T1000 (cell line): ENCODE measurements at regions not wholly inside any gene's neighbourhood (a gene's known extent, or its start where the extent isn't known, plus 50 kb on each side); places are given as distances from the start of the nearest gene placed in this dataset.
"Not testable (repeated sequence)": the region's sequence is repeated elsewhere in the genome, so short reads cannot be mapped to it uniquely, and the experiment has no call there.

Experiments used
- DNase-seq: peaks from one replicate; lab custom pipeline; 2025; ENCODE audit warnings: mixed read lengths; lab: John Stamatoyannopoulos, UW

DNA sequence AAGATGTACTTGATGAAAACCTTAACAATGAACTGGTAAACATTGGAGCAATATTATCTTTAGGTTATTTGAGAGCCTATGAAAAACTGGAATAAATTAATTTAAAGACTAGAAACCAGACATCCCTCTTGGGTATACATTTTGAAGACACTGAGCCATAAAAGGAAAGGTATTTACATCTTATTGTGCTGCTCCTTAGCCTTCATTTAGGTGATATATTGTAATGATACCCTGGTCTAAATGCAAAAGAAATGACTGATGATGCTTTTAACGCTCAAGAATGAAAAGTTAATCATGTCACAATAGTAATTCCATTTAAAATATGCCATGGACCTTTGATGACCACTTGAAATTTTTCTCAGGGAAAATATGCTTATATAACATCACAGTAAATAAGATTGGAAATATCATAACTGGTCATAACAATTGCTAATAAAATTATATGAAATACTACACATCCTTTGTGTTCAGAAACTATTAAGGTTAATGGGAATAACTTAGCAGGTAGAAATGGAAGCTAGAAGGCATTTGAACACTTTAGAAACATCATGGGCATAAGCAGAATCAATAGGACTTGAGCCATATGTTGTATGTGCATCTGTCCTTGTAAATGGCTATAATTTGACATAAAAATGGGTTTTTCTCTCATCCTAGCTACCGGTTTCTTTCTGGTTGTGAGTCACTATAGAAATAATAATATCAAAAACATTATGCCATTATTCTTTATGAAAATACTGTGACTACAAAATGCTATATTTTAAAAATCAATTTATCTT is 979.7 kb downstream of the RAPGEF2 start:
- no peak for DNase-seq

DNA sequence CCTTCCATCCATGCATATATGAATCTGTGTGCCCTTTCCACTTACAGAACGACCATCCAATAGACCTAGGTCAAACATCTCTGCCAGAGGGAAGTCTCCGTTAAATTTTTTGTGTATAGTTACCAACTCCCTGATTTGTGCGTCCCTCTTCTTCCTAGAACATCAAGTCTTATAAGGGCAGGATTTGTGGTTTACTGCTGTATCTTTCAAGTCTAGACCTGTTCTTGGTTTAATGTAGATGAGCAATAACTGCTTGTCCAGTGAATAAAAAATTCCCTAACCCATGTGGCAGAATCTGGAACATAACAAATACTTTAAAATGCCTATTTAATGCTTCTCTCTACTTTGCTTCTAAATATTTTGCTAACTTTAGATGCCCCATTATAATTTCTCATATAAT is 988.8 kb downstream of the RAPGEF2 start:
- no peak for DNase-seq

DNA sequence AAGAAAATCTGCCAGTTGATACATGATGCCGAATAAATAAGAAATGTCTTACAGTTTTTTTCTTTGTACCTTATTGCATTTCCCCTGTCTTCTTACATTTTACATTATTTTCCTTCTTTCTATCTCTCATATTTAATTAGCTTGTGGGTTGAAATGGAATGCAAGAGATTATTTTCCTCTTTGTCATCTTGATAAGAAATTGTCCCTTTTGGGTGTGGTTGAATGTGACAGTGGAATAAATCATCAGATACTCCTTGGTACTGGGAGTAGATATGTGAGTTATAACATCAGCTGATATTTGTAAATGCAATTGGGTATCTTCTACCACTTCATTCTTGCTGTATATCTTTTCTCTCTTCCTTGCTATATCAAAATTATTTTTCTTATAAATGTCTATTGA is 997.4 kb downstream of the RAPGEF2 start:
- DNase-seq, result no peak

DNA sequence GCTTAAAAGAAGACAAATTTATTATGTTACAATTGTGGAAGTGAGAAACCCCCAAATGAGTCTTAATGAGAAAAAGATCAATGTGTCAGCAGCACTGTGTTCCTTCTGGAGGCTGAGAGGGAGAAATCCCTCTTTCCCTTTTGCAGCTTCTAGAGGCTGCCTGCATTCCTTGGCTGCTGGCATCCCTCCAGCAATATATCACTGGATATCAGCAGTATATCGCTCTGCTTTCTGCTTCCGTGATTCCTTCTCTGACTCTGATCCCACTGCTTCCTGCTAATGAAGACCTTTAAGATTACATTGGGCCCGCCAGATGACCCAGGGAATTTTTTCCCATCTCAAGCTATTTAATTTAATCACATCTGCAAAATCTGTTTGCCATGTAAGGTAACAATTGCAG is 1008.0 kb downstream of the RAPGEF2 start:
- no peak for DNase-seq

DNA sequence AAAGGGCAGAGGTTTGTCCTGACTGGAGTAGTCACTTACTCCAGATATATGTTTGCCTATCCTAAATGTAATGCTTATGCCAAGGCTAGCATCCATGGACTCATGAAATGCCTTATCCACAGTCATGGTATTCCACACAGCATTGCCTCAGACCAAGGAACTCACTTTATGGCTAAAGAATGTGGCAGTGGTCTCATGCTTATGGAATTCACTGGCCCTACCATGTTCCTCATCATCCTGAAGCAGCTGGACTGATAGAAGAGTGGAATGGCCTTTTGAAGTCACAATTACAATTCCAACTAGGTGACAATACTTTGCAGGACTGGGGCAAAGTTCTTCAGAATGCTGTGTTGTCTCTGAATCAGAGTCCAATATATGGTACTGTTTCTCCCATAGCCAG is 1014.8 kb downstream of the RAPGEF2 start:
- no peak for DNase-seq

DNA sequence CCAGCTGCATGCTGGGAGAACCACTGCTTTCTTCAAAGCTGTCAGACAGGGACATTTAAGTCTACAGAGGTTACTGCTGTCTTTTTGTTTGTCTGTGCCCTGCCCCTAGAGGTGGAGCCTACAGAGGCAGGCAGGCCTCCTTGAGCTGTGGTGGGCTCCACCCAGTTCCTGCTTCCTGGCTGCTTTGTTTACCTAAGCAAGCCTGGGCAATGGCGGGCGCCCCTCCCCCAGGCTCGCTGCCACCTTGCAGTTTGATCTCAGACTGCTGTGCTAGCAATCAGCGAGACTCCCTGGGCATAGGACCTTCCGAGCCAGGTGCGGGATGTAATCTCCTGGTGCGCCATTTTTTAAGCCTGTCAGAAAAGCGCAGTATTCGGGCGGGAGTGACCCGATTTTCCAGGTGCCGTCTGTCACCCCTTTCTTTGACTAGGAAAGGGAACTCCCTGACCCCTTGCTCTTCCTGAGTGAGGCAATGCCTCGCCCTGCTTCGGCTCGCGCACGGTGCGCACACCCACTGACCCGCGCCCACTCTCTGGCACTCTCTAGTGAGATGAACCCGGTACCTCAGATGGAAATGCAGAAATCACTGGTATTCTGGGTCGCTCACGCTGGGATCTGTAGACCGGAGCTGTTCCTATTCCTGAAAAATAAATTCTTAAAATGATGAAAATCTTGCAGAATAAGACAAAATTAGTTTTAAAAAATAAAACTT is 1022.9 kb downstream of the RAPGEF2 start:
- not testable (repeated sequence) for DNase-seq

DNA sequence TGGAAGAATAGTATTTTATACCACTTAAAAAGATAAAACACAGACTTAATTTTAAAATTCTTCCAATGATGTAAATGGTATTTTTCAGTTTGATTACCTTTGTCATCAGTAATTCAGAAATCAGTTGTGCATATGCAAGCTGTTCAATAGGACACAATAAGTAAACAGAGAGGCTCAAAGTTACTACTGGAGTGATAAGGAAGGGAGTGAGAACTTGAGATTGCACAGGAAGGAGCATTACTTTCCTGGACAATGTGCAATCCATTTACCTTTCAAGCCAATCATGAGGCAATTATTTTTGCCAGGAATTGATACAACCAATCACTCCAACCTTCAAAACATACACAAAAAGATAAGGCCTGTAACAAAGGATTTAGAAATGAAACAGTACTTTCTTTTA is 1024.3 kb downstream of the RAPGEF2 start:
- DNase-seq, result no peak

DNA sequence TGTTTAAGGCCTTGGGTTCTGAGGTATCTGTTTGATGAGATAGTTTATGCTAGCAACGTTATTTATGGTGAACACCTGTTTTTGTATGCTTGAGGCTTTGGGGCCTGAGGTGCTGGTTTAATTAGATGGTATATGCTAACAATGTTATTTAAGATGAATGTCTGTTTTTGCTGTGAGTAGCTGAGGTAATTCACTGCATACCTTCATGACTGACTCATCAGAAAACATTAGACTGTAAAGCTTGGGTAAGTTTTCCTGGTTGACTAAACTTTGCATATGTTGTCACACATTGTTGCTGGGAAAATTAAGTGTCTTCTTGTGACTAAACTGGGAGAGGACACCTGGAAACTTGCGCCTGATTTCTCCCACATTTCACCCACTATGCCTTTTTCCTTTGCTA is 1026.6 kb downstream of the RAPGEF2 start:
- no peak for DNase-seq

DNA sequence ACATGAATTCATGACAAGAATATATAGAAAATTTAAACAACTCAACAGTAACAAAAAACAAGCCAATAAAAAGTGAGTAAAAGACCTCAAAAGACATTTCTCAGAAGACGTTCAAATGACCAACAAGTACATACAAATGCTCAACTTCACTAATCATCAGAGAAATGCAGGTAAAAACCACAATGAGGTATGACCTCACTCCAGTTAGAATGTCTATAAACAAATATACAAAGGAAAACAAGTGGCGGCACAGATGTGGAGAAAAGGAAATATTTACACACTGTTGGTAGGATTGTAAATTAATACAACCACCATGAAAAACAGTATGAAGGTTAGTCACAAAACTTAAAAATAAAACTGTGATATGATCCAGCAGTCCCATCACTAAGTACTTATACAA is 1033.1 kb downstream of the RAPGEF2 start:
- no peak for DNase-seq

DNA sequence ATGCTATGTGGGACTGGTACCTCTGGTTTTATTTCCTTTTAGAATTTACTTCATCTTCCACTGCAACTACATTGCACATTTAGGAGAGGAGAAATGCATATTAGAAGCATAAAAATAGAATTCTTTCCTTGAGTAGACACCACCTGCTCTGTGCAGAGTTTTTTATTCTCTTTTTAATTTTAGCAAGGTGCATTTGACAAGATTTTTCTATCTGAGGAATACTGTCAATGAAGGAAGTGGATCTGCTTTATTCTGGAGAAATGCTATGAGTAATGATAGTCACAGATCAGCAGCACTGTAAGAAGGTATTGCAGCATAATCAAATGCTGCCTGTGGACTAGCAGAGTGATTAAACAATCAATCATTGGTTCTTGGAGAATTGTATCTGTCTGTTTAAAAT is 1038.3 kb downstream of the RAPGEF2 start:
- no peak for DNase-seq

DNA sequence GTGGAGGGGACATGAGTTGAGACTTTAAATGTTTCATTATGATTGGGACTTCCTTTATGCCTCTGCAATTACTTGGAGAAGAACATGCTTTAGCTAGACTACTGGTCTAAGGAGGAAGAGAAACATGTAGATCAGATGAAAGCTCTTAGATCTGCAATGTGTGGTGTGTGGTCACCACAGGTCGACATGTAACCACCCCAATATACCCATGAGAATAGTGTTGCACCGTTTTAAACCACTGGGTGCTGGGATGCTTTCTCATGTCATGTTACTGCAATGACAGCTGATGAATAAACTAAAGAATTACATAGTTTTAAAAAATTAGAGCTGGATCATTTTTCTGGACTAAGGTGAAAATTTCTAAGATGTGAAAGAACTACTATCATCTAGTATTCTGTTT is 1039.7 kb downstream of the RAPGEF2 start:
- DNase-seq, result no peak

DNA sequence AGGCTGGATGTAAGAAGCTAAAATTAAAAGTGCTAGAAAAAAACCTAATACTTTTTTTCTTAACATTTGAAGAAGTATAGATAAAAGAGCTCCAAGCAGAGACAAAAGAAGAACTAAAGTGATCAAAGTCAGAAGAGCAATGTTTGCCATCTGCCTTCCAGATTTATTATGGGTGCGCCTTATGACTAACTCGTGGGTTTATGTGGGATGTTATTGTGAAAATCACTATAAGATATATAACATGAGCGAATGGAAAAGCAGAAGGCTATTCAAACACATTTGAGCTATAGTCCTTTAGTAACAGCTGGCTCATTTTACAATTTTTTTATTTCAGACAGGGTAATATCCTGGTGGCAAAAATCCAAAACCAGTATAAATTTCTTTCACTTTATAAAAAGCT is 1040.7 kb downstream of the RAPGEF2 start:
- DNase-seq, result no peak

DNA sequence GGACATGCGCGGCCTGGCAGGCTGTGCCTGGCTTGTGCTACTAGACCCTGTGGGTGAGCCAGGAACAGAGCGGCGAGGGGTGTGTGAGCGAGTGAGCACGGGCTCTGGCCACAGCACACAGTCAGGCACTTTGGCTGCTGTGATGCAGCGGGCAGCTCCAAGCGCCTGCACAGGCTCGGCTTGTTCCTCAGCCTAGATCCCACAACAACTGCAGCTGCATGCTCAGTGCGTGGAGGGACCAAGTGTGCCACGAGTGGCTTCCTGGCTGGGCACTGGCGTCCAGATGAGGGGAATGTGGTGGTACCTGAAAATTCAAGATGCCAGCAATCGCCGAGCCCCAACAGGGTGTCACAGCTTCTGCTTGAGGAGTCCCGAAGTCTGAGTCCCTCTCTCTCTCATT is 1056.6 kb downstream of the RAPGEF2 start:
- no peak for DNase-seq

DNA sequence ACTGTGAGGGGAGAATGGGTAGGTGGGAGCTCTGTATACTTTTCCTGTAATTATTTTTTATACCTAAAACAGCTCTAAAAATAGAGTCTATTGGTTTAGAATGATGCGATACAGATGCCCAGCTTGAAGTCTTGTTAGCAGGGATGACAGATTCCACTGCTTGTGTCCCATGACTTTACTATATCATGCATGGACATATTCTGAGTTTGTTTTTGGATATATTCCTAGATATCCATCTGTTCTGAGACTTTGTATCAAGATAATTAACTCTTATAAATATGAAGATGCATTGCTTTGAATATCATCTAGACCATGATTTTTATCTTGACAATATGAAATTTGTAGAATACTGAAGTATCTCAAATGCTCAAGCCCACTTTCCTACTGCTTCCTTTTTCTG is 1058.1 kb downstream of the RAPGEF2 start:
- DNase-seq, result no peak

DNA sequence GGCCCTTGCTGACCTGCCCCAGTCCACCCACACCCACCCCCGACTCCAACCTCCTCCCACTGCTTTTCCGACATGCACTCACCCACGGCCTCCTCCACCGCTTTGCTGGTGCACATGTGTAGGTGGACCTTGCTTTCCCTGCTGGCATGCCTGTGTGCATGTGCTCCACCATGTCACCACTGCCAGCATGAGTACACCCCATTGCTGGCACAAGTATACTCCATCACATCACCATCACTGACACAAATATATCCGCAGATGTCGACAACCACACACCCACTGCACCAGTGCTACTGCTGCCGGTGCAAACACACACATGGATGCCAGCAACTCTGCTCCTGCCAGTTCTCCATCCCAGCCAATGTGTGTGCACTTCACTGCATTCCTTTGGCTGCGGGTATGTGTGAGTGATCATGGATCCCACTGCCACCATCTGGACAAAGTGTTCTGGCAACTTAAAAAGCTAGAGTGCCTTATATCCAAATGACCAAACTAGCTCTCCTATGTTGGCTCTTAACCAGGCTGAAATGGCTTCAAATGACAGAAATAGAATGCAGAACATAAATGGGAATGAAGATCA is 1072.3 kb downstream of the RAPGEF2 start:
- no peak for DNase-seq

DNA sequence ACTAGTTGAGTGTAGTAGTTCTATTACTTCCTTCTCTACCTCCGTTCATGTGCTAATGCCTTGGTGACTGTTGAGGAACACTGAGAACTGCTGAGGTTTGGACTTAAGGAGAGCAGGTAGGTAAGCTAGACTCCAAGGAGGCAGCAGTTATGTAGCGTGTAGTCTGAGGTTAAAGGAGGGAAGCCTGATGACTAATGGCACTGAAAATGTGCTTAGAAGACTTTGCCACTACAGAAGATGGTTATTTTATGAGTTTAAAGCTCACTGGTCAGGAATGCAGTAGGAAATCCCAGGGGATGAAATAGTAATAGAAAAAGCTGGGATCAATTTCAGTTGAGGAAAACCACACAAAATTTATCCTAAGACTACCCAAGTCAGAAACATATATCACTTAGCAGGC is 1077.3 kb downstream of the RAPGEF2 start:
- DNase-seq, result no peak

DNA sequence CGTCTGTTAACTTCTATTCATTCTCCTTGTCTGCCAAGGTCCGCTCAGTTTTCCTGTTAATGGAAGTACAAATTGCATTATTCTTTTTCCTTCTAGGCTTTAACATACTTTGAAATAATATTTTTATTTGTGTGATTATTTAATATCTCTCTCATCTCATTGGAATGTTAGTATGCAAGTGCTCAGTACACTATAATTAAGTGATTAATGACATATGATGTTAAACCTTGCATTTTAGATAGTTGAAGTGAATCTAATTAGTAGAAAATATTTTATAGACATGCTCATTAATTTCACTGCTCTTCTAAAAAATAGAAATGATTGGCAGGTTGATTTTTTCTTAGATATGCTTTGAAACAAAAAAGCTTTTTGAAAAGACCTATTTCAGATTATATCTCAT is 1079.8 kb downstream of the RAPGEF2 start:
- DNase-seq, result no peak

DNA sequence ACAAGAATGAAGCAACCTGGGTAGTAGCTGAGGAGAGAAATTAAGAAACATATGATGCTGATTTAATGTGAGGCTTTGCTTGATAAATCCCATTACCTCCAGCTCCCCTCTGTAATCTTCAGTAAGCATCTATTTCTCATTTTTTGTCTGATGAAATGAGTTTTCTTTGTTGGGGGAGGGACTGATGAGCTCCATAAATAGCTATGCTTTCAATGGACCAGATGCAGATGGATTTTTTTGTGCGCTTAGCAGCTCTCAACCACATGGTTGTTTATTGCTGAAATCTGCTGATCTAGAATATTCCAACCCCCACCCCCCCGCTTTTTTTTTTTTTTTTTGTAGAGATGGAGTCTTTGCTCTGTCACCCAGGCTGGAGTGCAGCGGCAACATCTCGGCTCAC is 1082.0 kb downstream of the RAPGEF2 start:
- DNase-seq, result no peak

DNA sequence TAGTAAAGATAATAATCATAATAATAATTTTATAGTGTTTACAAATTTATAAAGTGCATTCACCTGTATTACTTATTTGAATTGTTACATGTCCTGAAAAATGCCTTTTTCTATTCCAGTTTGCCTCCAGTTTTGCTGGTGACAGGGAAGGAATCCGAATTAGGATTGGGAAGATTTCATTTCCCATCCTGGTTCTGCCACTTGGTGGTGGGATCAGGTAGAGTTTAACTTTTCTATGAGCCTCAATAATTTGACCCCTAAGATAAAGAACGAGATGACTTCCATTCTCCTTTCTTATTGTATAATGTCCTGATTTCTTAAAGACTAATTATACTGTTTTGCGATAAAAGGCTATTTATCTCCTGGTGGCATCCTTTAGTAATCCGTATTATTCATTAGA is 1090.9 kb downstream of the RAPGEF2 start:
- DNase-seq, result no peak

DNA sequence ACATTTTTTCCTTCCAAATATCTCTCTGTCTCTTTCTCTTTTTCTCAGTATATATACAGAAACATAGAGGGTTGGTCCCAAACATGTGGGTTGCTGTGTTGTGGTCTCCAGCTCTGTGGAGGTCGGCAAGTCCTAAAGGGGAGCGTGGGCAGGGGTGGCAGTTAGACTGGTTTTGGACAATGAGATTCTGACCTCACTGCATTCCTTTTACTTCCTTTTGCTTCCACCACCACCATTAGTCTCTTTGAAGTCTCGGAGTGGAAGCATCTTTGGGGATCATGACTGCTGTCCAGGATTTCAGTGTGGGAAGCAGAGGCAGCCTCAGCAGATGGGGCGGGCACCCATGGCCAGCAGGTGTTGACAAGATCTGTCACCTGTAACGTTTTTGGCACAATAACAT is 1091.8 kb downstream of the RAPGEF2 start:
- DNase-seq, result no peak

DNA sequence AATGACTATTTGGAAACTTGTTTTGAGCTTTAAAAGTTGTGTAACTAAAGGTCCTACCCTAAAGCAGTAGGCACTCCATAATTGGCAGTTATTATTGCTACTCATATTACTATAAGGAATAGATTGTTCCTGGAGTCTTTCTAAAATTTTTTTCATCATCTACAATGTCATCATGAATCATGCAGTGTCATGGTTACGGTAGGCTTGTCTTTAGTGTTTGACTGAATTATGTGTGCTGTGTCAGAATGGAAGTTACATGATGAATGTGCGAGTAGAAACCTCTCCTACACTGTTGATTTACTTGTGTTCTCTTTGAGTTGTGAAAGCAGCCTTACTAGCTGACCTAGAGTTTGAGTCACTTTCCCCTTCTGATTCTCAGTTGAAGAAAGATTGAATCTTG is 1099.9 kb downstream of the RAPGEF2 start:
- no peak for DNase-seq

DNA sequence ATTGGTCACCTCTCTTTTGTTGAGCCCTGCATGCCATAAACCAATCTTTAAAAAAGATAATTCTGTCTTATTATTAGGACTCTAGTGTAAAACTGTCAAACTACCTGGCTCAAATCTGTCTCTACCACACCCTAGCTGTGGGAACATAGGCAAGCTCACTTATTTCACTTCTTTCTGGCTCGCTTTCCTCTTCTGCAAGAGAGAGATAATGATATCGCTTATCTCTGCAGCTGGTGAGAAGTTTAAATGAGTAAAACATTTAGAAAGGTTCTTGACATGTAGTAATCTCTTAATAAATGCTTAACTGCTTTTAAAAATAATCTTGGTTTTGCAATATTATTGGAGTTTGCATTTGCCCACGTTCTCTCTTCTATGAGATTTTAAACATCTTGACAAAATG is 1109.2 kb downstream of the RAPGEF2 start:
- no peak for DNase-seq

DNA sequence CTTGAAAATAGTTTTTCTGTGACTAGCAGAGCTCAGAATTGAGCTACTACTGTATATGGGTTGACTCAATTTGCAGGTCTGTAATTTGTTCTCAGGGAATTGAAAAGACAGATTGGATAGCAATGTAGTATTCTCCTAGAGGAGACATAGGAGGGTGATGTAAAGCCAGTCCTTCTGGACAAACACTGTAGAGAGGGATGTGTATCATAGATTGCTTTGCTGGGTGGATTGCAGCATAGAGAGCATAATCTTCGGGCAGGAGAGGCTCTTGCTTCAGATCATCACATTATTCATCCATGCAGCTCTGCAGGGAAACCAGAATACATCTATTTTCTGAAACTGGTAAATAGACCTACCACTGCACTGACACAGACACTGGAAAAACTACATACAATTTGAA is 1110.5 kb downstream of the RAPGEF2 start:
- DNase-seq, result no peak
